NCI-H146 treated with DMSO at 0.1 percent for 48 hours (cell line): ENCODE measurements at regions not wholly inside any gene's neighbourhood (a gene's known extent, or its start where the extent isn't known, plus 50 kb on each side); places are given as distances from the start of the nearest gene placed in this dataset.

Experiments used
- DNase-seq: peaks from one replicate; lab custom pipeline; 2025; ENCODE audit not compliant: unreplicated experiment; lab: John Stamatoyannopoulos, UW

GRCh38 chr2:23096906-23097602, 287.9 kb upstream of the KLHL29 start:
- DNase-seq = no peak

- no peak for DNase-seq
These were observed 284.6 kb upstream of the KLHL29 start for GRCh38 chr2:23100406-23100805.

- DNase-seq = no peak
These were observed 278.7 kb upstream of the KLHL29 start for GRCh38 chr2:23106242-23106785.

- DNase-seq = peak; percentile 7
These were observed 277.5 kb upstream of the KLHL29 start for GRCh38 chr2:23107327-23107941.

GRCh38 chr2:23111263-23111662, 273.7 kb upstream of the KLHL29 start:
- no peak for DNase-seq

- DNase-seq = no peak
These were observed 272.5 kb upstream of the KLHL29 start for GRCh38 chr2:23112517-23112916.

GRCh38 chr2:23114299-23114698, 270.7 kb upstream of the KLHL29 start:
- no peak for DNase-seq

DNA sequence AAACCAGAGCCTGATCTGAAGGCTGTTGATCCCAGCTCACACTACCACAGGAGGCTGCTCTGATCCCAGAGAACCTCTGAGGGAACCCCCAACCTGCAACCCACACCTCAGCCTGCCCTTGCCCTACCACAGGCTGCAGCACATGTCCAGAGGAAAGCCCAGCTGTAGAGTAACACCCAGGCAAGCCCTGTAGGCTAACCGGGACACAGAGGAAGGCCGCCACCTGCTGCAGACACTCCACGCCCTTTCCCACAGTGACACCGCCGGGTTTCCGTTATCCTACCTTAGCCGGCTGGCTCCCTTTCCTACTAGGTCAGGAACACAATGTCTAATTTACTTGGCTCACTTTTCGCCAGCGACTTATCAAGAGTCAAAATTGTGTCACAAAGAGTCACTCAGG, 266.7 kb upstream of the KLHL29 start:
- DNase-seq = no peak

DNA sequence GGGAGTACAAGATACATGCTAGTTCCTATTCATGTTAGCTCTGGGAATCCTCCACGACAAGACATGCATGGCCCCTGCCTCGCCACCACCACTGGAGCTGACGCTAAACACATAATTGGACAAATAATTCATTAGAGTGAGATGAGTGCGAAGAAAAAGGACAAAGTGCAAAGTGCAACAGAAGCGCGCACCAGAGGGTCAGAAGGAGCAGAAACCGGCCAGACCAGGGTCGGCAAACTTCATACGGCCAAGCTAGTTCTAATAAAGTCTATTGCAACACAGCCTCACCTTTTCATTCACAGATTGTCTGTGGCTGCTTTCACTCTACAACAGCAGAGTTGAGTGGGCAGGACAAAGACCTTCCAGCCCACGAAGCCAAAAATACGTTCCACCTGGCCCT, 266.1 kb upstream of the KLHL29 start:
- DNase-seq = no peak

DNA sequence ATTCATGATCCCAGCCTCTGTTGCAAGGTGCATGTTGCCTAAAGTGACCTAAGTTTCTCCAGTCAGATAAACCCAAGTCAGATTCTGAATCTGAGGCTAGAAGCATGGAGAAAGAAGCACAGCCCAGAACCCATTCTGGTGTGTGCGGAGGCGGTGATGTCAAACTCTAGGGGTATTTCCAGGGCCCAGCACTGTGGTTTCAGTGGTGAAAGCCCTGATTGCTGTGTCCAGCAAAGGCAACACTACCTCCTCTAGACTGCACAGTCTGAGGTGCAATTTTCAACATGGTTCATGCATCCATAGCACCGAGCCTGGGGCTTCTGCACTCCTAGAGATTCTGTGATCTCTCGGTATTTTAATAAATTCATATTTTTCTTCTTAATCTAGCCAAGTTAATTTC, 264.8 kb upstream of the KLHL29 start:
- no peak for DNase-seq

- no peak for DNase-seq
These were observed 262.9 kb upstream of the KLHL29 start for GRCh38 chr2:23121968-23122648.

GRCh38 chr2:23122681-23123215, 262.2 kb upstream of the KLHL29 start:
- no peak for DNase-seq

DNA sequence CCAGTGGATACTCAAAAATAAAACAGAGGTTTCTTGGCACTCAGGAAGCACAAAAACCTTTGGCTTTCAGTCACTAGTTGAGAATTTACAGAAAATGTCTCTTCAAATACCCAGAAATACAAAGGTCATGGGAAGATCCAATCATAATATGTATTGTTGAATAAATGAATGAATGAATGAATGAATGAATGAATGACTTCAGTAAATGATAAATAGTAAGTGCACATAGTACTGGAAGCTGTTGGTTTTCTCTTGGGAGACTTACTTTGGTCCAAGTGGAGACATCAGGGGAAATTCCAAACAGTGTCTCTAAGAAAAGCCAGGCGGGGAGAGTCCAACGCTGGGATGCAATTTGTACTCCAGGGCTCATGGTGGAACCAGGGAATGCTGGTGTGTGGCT, 261.3 kb upstream of the KLHL29 start:
- DNase-seq = no peak

DNA sequence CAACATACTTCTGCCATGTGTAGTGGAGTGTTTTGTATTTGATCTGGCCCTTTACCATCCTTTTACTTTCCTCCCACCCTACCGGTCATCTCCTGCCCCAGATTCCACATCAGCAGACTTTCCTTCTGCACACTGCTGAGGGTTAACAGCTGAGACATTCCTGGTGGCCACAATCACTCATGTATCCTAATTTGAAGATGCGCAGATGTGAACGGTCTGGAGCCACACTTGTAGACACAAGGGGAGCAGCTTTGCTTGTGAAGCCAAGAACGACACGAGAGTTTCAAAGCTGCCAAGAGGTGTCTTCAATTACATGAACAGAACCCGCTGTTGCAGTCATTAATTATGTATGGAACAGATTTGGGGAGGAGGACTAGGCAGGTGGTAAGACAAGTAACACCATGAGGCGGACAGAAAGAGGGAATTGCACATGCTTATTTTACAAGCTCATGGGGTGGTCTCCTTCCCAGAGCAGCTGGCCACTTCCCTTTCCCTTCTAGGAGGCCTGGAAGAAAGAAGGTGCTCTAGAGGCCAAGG, 260.7 kb upstream of the KLHL29 start:
- no peak for DNase-seq

- no peak for DNase-seq
These were observed 257.5 kb upstream of the KLHL29 start for GRCh38 chr2:23127465-23127864.

DNA sequence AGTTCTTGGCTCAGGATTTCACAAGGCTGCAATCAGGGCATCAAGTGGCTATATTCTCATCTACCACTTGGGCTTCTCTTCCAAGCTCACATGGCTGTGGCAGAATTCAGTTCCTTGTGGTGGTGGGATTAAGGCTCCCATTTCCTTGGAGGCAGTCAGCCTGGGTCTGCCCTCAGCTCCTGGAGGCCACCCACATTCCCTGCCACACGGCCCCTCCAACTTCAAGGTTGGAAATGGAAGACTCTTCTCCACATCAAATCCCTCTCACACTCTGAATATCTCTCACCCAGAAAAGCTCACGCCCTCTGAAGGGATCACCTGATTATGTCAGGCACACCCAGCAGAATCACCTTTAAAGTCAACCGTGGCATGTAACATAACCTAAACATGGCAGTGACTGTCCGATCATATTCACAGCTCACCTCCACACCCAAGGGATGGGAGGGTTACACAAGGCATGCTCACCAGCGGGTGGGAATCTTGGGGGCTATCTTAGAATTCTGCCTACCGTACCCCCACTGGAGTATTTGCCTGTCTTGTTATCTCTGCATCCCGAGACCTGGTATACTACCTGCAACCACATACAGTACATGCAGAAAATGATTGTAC, 256.2 kb upstream of the KLHL29 start:
- no peak for DNase-seq

GRCh38 chr2:23131066-23131575, 253.9 kb upstream of the KLHL29 start:
- DNase-seq = no peak

GRCh38 chr2:23132000-23132399, 253.0 kb upstream of the KLHL29 start:
- no peak for DNase-seq

GRCh38 chr2:23132823-23133595, 252.0 kb upstream of the KLHL29 start:
- no peak for DNase-seq

DNA sequence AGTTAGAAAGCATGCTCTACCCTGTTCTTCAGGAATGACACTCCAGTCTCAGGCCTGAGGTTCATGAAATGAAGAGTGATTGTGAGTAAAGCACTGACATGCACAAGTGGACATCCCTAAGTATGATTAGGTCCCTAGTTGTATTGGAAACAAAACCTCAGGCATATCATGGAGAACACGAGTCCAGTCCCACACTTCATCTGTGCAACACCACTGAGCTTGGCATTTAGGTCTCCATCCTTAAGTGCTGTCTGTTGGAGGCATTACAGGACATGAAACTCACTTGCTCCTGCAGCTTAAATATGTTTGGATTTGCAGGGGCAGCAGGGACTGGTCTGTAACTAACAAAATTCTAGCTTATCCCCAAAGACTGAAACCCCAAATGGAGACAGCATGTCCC, 250.3 kb upstream of the KLHL29 start:
- DNase-seq = no peak
